ENCODE measurements at regions not wholly inside any gene's neighbourhood (a gene's known extent, or its start where the extent isn't known, plus 50 kb on each side); places are given as distances from the start of the nearest gene placed in this dataset.

GRCh38 chr13:111645598-111646455 lies 325.4 kb downstream of the TEX29 start:
- Mint-ChIP-seq H3K4me1 (peaks cover 0 to 7% of the 10 kb centered on the region in 2 experiments; a peak in 2 of 4 replicates), H3K4me3 (no peak overlapping the region), H3K27me3 (ENCODE audit: low read depth) (peaks cover 3% of the 10 kb centered on the region), H3K27ac (no peak overlapping the region; a peak in 1 of 7 replicates), H3K9me3 (no peaks in the 10 kb centered on the region), H3K36me3 (ENCODE audit: insufficient read depth in 1 of 3, low read depth in 3 of 3) (no peaks in the 10 kb centered on the region)
- Histone ChIP-seq H2BK120ac (ENCODE audit: low read depth, low read length, poor library complexity, severe bottlenecking) (no peak overlapping the region), H4K20me1 (ENCODE audit: control insufficient read depth, insufficient read depth, insufficient read length) (no peaks in the 10 kb centered on the region), H2BK15ac (ENCODE audit: low read depth, low read length) (no peak overlapping the region), H3T11ph (ENCODE audit: low read length) (no peak overlapping the region), H2BK12ac (ENCODE audit: insufficient read length, low read depth, low read length) (no peak overlapping the region), H3K14ac (ENCODE audit: insufficient read depth, low read length) (no peak overlapping the region), H2AFZ (ENCODE audit: low read length) (no peak overlapping the region), H3K79me2 (ENCODE audit: insufficient read depth, low read length) (no peaks in the 10 kb centered on the region), H3K56ac (ENCODE audit: insufficient read length, low read depth, low read length) (no peak overlapping the region), H4K91ac (ENCODE audit: insufficient read length, low read depth, low read length) (no peak overlapping the region), H3K9me3 (ENCODE audit: control insufficient read depth, low read depth, low read length) (no peaks in the 10 kb centered on the region), H3K23ac (ENCODE audit: insufficient read length, low read depth, low read length) (no peak overlapping the region), H2BK20ac (ENCODE audit: low read depth, low read length, poor library complexity, severe bottlenecking) (no peak overlapping the region), H3K27ac (ENCODE audit: insufficient read length, low read depth, low read length) (no peak overlapping the region), H4K5ac (ENCODE audit: insufficient read length, low read depth, low read length) (no peak overlapping the region), H3K23me2 (ENCODE audit: insufficient read length, low read depth, low read length, poor library complexity, severe bottlenecking) (peaks cover 3% of the 10 kb centered on the region), H3K4ac (ENCODE audit: low read depth, low read length) (no peak overlapping the region), H2AK5ac (ENCODE audit: insufficient read length, low read length) (no peak overlapping the region), H3K4me2 (ENCODE audit: insufficient read depth, insufficient read length, low read length) (no peak overlapping the region), H2BK5ac (ENCODE audit: insufficient read length, low read length) (no peak overlapping the region), H3K27me3 (ENCODE audit: insufficient read depth, low read length) (no peaks in the 10 kb centered on the region), H3K9ac (ENCODE audit: extremely low read depth, insufficient read length, low read length) (no peak overlapping the region), H3K4me1 (ENCODE audit: insufficient read depth, low read length) (no peaks in the 10 kb centered on the region), H3K18ac (ENCODE audit: insufficient read length, low read depth, low read length) (no peak overlapping the region), H4K8ac (replicated peaks; ENCODE audit: insufficient read length, low read depth, low read length) (no peak overlapping the region), H3K79me1 (ENCODE audit: insufficient read depth, low read depth, low read length, poor library complexity, severe bottlenecking) (no peaks in the 10 kb centered on the region)
- no CpG with 5 or more reads among the region's 27 CpGs for whole genome bisulfite sequencing (ENCODE audit: extremely low coverage, insufficient read length, low lambda C conversion rate)
- TF ChIP-seq, protein P1, sequence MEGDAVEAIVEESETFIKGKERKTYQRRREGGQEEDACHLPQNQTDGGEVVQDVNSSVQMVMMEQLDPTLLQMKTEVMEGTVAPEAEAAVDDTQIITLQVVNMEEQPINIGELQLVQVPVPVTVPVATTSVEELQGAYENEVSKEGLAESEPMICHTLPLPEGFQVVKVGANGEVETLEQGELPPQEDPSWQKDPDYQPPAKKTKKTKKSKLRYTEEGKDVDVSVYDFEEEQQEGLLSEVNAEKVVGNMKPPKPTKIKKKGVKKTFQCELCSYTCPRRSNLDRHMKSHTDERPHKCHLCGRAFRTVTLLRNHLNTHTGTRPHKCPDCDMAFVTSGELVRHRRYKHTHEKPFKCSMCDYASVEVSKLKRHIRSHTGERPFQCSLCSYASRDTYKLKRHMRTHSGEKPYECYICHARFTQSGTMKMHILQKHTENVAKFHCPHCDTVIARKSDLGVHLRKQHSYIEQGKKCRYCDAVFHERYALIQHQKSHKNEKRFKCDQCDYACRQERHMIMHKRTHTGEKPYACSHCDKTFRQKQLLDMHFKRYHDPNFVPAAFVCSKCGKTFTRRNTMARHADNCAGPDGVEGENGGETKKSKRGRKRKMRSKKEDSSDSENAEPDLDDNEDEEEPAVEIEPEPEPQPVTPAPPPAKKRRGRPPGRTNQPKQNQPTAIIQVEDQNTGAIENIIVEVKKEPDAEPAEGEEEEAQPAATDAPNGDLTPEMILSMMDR (conservative IDR thresholded peaks at IDR 0.05): no peak
- no peak for DNase-seq
